ENCODE measurements at regions not wholly inside any gene's neighbourhood (a gene's known extent, or its start where the extent isn't known, plus 50 kb on each side); places are given as distances from the start of the nearest gene placed in this dataset.
A peak's percentile ranks its signal among the peaks of the same experiment; 100 is the strongest.

GRCh38 chr11:11072067-11072466 is 214.2 kb upstream of the ZBED5 start:
- peak; percentile 71 for DNase-seq (ENCODE audit: low read depth)

GRCh38 chr11:11071486-11071885 is 213.6 kb upstream of the ZBED5 start:
- no peaks in the 10 kb centered on the region for H3K36me3 ChIP-seq (ENCODE audit: control insufficient read depth, insufficient read depth, low read length)
- H3K27me3 ChIP-seq (ENCODE audit: control insufficient read depth, insufficient read depth, low read length), result peaks cover 8% of the 10 kb centered on the region
- DNase-seq (ENCODE audit: low read depth) (no peak), FAIRE-seq (no peak)
- no peak for TF ChIP-seq CTCF (IDR thresholded peaks at IDR 0.05; ENCODE audit: insufficient read depth, low read length, severe bottlenecking)
- no peak overlapping the region for H3K4me3 ChIP-seq (ENCODE audit: low read depth, low read length)

More at GRCh38 chr11:11072067-11072466, 214.2 kb upstream of the ZBED5 start:
- no peak for FAIRE-seq
- no peak overlapping the region for H3K4me3 ChIP-seq (ENCODE audit: low read depth, low read length)
- H3K27me3 ChIP-seq (ENCODE audit: control insufficient read depth, insufficient read depth, low read length), result peaks cover 9% of the 10 kb centered on the region
- H3K36me3 ChIP-seq (ENCODE audit: control insufficient read depth, insufficient read depth, low read length), result no peaks in the 10 kb centered on the region
- TF ChIP-seq CTCF (IDR thresholded peaks at IDR 0.05; ENCODE audit: insufficient read depth, low read length, severe bottlenecking), result no peak

- FAIRE-seq (no peak), DNase-seq (ENCODE audit: low read depth) (no peak)
- Histone ChIP-seq H3K36me3 (ENCODE audit: control insufficient read depth, insufficient read depth, low read length) (no peaks in the 10 kb centered on the region), H3K4me3 (ENCODE audit: low read depth, low read length) (no peak overlapping the region), H3K27me3 (ENCODE audit: control insufficient read depth, insufficient read depth, low read length) (peaks cover 8% of the 10 kb centered on the region)
- no peak for TF ChIP-seq CTCF (IDR thresholded peaks at IDR 0.05; ENCODE audit: insufficient read depth, low read length, severe bottlenecking)
Measured at GRCh38 chr11:11070976-11071375, 213.1 kb upstream of the ZBED5 start.

- H3K4me3 ChIP-seq (ENCODE audit: low read depth, low read length), result no peak overlapping the region
- TF ChIP-seq CTCF (IDR thresholded peaks at IDR 0.05; ENCODE audit: insufficient read depth, low read length, severe bottlenecking), result no peak
- no peaks in the 10 kb centered on the region for H3K36me3 ChIP-seq (ENCODE audit: control insufficient read depth, insufficient read depth, low read length)
- no peak for DNase-seq (ENCODE audit: low read depth)
- peaks cover 6% of the 10 kb centered on the region for H3K27me3 ChIP-seq (ENCODE audit: control insufficient read depth, insufficient read depth, low read length)
- no peak for FAIRE-seq
Measured at GRCh38 chr11:11069841-11070835, 212.3 kb upstream of the ZBED5 start.

- DNase-seq (ENCODE audit: low read depth), result no peak
- Histone ChIP-seq H3K4me3 (ENCODE audit: low read depth, low read length) (no peak overlapping the region), H3K27me3 (ENCODE audit: control insufficient read depth, insufficient read depth, low read length) (peaks cover 4% of the 10 kb centered on the region), H3K36me3 (ENCODE audit: control insufficient read depth, insufficient read depth, low read length) (no peaks in the 10 kb centered on the region)
- TF ChIP-seq CTCF (IDR thresholded peaks at IDR 0.05; ENCODE audit: insufficient read depth, low read length, severe bottlenecking), result no peak
- FAIRE-seq, result no peak
Measured at GRCh38 chr11:11068113-11068512, 210.3 kb upstream of the ZBED5 start.

Measured in bronchial epithelial cell (primary cell).